ENCODE measurements at regions not wholly inside any gene's neighbourhood (a gene's known extent, or its start where the extent isn't known, plus 50 kb on each side); places are given as distances from the start of the nearest gene placed in this dataset.

GRCh38 chr13:111526922-111527321, 206.5 kb downstream of the TEX29 start:
- TF ChIP-seq POLR2AphosphoS5 (IDR thresholded peaks at IDR 0.05): no peak
- TF ChIP-seq, protein P1, sequence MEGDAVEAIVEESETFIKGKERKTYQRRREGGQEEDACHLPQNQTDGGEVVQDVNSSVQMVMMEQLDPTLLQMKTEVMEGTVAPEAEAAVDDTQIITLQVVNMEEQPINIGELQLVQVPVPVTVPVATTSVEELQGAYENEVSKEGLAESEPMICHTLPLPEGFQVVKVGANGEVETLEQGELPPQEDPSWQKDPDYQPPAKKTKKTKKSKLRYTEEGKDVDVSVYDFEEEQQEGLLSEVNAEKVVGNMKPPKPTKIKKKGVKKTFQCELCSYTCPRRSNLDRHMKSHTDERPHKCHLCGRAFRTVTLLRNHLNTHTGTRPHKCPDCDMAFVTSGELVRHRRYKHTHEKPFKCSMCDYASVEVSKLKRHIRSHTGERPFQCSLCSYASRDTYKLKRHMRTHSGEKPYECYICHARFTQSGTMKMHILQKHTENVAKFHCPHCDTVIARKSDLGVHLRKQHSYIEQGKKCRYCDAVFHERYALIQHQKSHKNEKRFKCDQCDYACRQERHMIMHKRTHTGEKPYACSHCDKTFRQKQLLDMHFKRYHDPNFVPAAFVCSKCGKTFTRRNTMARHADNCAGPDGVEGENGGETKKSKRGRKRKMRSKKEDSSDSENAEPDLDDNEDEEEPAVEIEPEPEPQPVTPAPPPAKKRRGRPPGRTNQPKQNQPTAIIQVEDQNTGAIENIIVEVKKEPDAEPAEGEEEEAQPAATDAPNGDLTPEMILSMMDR (IDR thresholded peaks at IDR 0.05): no peak
- no peak for TF ChIP-seq EP300 (IDR thresholded peaks at IDR 0.05)
- no peak for TF ChIP-seq POLR2A (IDR thresholded peaks at IDR 0.05)

All from sigmoid colon (tissue), 4 donors.